ENCODE measurements at regions not wholly inside any gene's neighbourhood (a gene's known extent, or its start where the extent isn't known, plus 50 kb on each side); places are given as distances from the start of the nearest gene placed in this dataset.

DNA sequence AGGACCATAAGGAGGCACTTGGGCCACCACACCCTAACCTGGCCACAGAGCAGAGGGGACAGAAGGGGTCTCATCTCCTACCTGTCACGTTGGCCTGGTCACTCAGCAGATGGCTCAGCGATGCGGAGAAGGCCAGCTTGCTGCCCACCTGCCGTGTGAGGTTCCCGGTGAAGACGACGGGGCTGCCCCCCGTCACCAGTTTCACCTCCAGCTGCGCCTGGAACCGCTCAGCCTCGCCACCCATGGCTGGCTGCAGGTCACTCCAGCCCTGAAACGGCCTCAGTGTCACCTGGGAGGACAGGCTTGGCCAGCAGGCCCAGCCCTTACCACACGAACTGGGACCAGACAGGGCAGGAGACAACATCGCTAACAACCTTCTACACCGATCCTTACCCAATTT, 116.8 kb downstream of the RMI2 start:
- TF ChIP-seq EZH2phosphoT487 (IDR thresholded peaks at IDR 0.05; ENCODE audit: low read depth), result no peak
- TF ChIP-seq CTCF (IDR thresholded peaks at IDR 0.05; ENCODE audit: low read depth, low read length), result no peak
- Histone ChIP-seq H3K27me3 (ENCODE audit: low read depth, low read length) (peaks cover 15% of the 10 kb centered on the region; the same call in 1 of the 2 replicates), H3K4me1 (ENCODE audit: low read length) (no peaks in the 10 kb centered on the region), H3K36me3 (replicated peaks; ENCODE audit: low read depth, low read length) (no peaks in the 10 kb centered on the region), H4K20me1 (ENCODE audit: insufficient read depth, low read length) (no peaks in the 10 kb centered on the region), H3K9me3 (ENCODE audit: insufficient read depth, low read length) (no peaks in the 10 kb centered on the region), H3K9ac (ENCODE audit: low read length) (no peak overlapping the region), H3K4me2 (ENCODE audit: low read length) (no peak overlapping the region), H2AFZ (ENCODE audit: low read depth, low read length) (no peak overlapping the region), H3K4me3 (ENCODE audit: low read length) (no peak overlapping the region), H3K27ac (ENCODE audit: low read length) (no peak overlapping the region), H3K79me2 (ENCODE audit: low read length) (no peaks in the 10 kb centered on the region)

DNA sequence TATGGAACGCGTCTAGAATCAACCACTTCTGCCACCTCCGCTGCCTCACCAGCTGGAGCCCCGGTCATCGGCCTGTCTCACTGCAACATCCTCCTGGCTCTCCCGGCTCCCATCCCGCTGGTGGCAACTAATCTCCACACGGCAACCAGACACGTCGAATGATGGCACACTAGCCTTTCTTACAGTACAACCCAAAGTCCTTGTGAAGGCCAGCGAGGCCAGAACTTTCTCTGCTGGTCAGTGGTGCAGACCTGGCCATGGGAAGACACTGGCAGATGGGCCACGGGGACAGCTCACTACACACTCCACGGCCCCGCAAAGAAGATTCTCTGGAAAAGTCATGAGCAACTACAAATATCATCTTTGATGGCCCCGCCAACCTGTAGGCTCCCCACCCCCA, 117.6 kb downstream of the RMI2 start:
- peaks cover 15% of the 10 kb centered on the region; the same call in 1 of the 2 replicates for H3K27me3 ChIP-seq (ENCODE audit: low read depth, low read length)
- H3K9me3 ChIP-seq (ENCODE audit: insufficient read depth, low read length), result no peaks in the 10 kb centered on the region
- no peak overlapping the region for H3K27ac ChIP-seq (ENCODE audit: low read length)
- no peak overlapping the region for H2AFZ ChIP-seq (ENCODE audit: low read depth, low read length)
- TF ChIP-seq CTCF (IDR thresholded peaks at IDR 0.05; ENCODE audit: low read depth, low read length) (no peak), EZH2phosphoT487 (IDR thresholded peaks at IDR 0.05; ENCODE audit: low read depth) (no peak)
- H3K4me1 ChIP-seq (ENCODE audit: low read length), result no peaks in the 10 kb centered on the region
- no peak overlapping the region for H3K4me2 ChIP-seq (ENCODE audit: low read length)
- no peak overlapping the region for H3K4me3 ChIP-seq (ENCODE audit: low read length)
- H4K20me1 ChIP-seq (ENCODE audit: insufficient read depth, low read length), result no peaks in the 10 kb centered on the region
- H3K36me3 ChIP-seq (replicated peaks; ENCODE audit: low read depth, low read length), result no peaks in the 10 kb centered on the region
- H3K79me2 ChIP-seq (ENCODE audit: low read length), result no peaks in the 10 kb centered on the region
- no peak overlapping the region for H3K9ac ChIP-seq (ENCODE audit: low read length)

GRCh38 chr16:11464241-11464640, 119.0 kb downstream of the RMI2 start:
- Histone ChIP-seq H3K27me3 (ENCODE audit: low read depth, low read length) (peaks cover 15% of the 10 kb centered on the region; the same call in 1 of the 2 replicates), H3K36me3 (replicated peaks; ENCODE audit: low read depth, low read length) (no peaks in the 10 kb centered on the region), H3K9ac (ENCODE audit: low read length) (no peak overlapping the region), H3K27ac (ENCODE audit: low read length) (no peak overlapping the region), H3K9me3 (ENCODE audit: insufficient read depth, low read length) (no peaks in the 10 kb centered on the region), H3K4me1 (ENCODE audit: low read length) (no peaks in the 10 kb centered on the region), H4K20me1 (ENCODE audit: insufficient read depth, low read length) (no peaks in the 10 kb centered on the region), H3K4me2 (ENCODE audit: low read length) (no peak overlapping the region), H2AFZ (ENCODE audit: low read depth, low read length) (no peak overlapping the region), H3K4me3 (ENCODE audit: low read length) (no peak overlapping the region), H3K79me2 (ENCODE audit: low read length) (no peaks in the 10 kb centered on the region)
- TF ChIP-seq EZH2phosphoT487 (IDR thresholded peaks at IDR 0.05; ENCODE audit: low read depth), result no peak
- TF ChIP-seq CTCF (IDR thresholded peaks at IDR 0.05; ENCODE audit: low read depth, low read length), result no peak

GRCh38 chr16:11465675-11466074, 120.4 kb downstream of the RMI2 start:
- Histone ChIP-seq H3K9ac (ENCODE audit: low read length) (no peak overlapping the region), H3K79me2 (ENCODE audit: low read length) (no peaks in the 10 kb centered on the region), H4K20me1 (ENCODE audit: insufficient read depth, low read length) (no peaks in the 10 kb centered on the region), H3K9me3 (ENCODE audit: insufficient read depth, low read length) (no peaks in the 10 kb centered on the region), H3K4me2 (ENCODE audit: low read length) (no peak overlapping the region), H3K27ac (ENCODE audit: low read length) (no peak overlapping the region), H3K36me3 (replicated peaks; ENCODE audit: low read depth, low read length) (no peaks in the 10 kb centered on the region), H3K4me3 (ENCODE audit: low read length) (no peak overlapping the region), H2AFZ (ENCODE audit: low read depth, low read length) (no peak overlapping the region), H3K27me3 (ENCODE audit: low read depth, low read length) (peaks cover 15% of the 10 kb centered on the region; the same call in 1 of the 2 replicates), H3K4me1 (ENCODE audit: low read length) (no peaks in the 10 kb centered on the region)
- TF ChIP-seq EZH2phosphoT487 (IDR thresholded peaks at IDR 0.05; ENCODE audit: low read depth), result no peak
- no peak for TF ChIP-seq CTCF (IDR thresholded peaks at IDR 0.05; ENCODE audit: low read depth, low read length)
